ENCODE measurements at regions not wholly inside any gene's neighbourhood (a gene's known extent, or its start where the extent isn't known, plus 50 kb on each side); places are given as distances from the start of the nearest gene placed in this dataset.
A peak's percentile ranks its signal among the peaks of the same experiment; 100 is the strongest.
"Not testable (repeated sequence)": the region's sequence is repeated elsewhere in the genome, so short reads cannot be mapped to it uniquely, and the experiment has no call there.

DNA sequence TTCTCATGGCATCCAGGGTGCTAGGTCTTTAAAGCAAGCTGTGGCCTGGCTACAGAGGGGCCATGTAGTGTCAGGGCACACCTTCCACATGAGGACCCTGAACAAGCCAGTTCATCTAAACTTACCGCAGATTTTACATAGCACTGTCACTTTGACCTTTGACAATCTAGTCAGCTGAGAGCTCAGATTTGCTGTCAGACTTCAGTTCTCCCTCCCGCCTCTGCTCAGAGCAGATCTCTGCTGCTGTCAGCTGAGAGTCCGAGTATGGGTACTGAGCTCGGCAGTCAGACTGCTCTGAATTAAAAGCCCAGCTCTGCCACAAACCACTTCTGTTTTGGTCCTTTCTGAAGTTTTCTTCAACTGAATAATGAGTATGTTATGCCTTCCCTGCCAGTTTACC is 507.1 kb downstream of the SOX6 start:
- no peak for DNase-seq (ENCODE audit: low spot score)

DNA sequence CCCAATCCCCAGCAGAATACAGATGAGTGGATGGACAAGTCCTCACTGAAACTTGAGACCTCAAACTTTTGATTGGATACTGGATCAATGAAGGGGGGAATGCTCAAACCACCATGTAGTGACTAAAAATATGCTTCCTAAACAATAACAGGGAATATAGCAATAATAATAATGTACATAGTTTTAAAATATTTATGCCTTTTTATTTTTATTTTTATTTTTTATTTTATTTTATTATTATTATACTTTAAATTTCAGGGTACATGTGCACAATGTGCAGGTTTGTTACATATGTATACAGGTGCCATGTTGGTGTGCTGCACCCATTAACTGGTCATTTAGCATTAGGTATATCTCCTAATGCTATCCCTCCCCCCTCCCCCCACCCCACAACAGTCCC is 506.0 kb downstream of the SOX6 start:
- not testable (repeated sequence) for DNase-seq (ENCODE audit: low spot score)

DNA sequence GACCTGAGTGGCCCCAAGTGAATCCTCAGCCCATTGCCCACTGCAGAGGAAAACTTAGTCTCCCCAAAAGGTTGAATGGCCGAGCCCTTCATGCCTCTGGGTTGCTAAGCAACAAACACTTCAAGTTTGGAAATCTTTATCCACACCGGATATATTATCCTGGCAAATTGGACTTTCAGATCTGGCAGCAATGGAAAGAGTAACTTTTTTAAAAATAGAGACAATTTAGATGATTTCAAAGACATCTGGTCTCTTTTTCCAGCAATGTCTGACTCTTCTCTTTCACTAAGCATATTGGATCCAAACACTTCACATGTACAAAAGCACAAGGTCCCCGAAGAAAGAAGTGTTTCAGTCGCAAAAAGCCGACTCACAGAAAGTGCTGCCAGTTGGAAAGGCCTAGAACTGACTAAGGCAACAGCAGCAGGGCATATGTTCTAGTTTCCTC is 505.3 kb downstream of the SOX6 start:
- no peak for DNase-seq (ENCODE audit: low spot score)

GRCh38 chr11:15852179-15852578 is 504.2 kb downstream of the SOX6 start:
- DNase-seq (ENCODE audit: low spot score) = peak; percentile 29

- DNase-seq (ENCODE audit: low spot score) = no peak
Observed at GRCh38 chr11:15854245-15854644, 502.1 kb downstream of the SOX6 start.

DNA sequence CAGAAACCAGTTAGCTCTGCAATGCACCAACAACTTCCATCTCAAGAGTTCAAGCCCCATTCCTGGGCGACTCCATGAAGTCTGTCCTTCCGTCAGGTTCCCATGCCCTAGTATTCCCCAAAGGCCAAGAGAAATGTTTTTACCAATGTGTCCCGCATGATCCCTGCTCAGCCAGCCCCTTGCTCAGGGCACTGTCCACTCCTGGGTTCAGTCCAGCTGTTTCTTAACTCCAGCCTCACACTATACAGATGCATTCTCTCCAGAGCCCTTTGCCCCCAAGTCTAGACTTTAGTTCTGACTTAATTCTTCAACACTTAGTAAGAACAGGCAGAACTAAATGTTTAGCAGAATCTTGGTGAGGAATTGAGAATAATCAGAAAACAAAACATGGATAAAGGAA is 497.5 kb downstream of the SOX6 start:
- no peak for DNase-seq (ENCODE audit: low spot score)

GRCh38 chr11:15859411-15859810 is 496.9 kb downstream of the SOX6 start:
- DNase-seq (ENCODE audit: low spot score) = no peak

- DNase-seq (ENCODE audit: low spot score) = no peak
Observed at GRCh38 chr11:15861256-15861655, 495.1 kb downstream of the SOX6 start.

- no peak for DNase-seq (ENCODE audit: low spot score)
Observed at GRCh38 chr11:15863411-15863810, 492.9 kb downstream of the SOX6 start.

DNA sequence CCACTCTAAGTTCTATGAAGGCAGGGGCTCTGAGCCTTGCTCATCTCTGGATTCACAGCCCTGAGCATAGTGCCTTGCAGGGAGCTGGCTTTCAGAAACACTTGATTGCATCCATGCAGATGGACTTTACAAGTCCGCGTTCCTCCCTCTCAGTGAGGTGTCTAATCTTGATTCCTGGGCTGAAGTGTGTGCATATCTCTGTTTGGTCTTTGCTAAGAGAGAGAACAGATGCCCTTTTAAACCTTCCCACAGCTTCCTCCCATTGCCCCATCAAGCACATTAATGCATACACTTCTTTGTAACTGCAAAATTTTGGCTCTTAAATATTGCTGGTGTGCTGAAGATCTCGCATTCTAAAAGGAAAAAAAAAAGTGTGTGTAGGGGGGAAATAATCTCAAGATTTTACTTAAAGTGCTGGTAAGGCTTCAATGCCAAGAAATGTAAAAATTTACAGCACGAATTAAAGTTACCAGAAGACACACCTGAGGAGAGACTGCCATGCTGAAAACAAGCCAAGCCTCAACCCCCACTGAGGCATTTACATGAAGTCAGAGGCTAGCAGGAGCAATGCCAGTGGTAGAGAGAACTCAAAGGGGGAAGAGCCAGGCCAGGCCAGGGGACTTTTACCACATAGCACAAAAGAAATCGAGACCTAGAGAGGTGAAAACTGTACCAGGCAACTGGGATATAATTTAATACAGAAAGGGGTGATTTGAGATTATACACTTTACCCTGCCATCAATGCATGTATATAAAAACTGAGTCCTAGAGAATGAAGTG is 492.1 kb downstream of the SOX6 start:
- no peak for DNase-seq (ENCODE audit: low spot score)

- DNase-seq (ENCODE audit: low spot score) = no peak
Observed at GRCh38 chr11:15865212-15865987, 490.9 kb downstream of the SOX6 start.

- peak; percentile 19 for DNase-seq (ENCODE audit: low spot score)
Observed at GRCh38 chr11:15867871-15868270, 488.5 kb downstream of the SOX6 start.

DNA sequence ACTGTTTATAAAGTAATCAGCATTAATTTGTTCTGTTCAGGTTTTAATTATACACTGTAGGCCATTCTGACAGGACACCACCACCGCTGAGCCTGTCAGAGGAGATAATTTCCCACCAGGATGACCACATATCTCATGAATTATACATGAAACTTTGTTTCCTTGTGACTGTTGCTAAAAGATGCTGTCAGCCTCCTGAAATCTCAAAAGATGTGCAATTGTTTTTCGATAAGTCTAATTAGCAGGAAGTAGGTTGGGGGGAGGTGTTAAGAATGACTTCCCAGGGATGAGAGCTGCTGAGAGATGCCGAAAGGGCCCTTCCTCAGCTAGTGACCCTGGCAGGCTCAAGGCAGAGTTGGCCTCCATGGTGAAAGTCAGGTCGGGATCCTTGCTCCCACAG is 485.4 kb downstream of the SOX6 start:
- DNase-seq (ENCODE audit: low spot score) = no peak

- no peak for DNase-seq (ENCODE audit: low spot score)
Observed at GRCh38 chr11:15871904-15872626, 484.3 kb downstream of the SOX6 start.

- no peak for DNase-seq (ENCODE audit: low spot score)
Observed at GRCh38 chr11:15873501-15873900, 482.8 kb downstream of the SOX6 start.

DNA sequence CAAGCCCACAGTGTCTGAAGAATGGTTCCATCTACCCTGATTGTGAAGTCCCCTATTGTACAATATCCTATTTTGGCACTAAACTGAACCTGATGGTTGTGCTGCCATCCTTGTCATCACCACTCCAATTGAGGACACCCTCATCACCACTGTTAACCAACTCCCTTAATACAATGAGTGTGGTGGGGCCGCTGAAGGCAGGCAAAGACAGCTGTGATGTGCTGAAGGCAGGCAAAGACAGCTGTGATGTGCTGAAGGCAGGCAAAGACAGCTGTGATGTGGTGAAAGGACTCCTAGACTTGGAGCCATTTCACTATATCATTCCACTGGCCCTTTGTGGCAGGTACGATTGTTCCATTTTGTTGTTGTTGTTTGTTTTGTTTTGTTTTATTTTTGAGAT is 481.6 kb downstream of the SOX6 start:
- DNase-seq (ENCODE audit: low spot score) = no peak

GRCh38 chr11:15875393-15875792 is 481.0 kb downstream of the SOX6 start:
- no peak for DNase-seq (ENCODE audit: low spot score)

- no peak for DNase-seq (ENCODE audit: low spot score)
Observed at GRCh38 chr11:15875943-15876342, 480.4 kb downstream of the SOX6 start.

DNA sequence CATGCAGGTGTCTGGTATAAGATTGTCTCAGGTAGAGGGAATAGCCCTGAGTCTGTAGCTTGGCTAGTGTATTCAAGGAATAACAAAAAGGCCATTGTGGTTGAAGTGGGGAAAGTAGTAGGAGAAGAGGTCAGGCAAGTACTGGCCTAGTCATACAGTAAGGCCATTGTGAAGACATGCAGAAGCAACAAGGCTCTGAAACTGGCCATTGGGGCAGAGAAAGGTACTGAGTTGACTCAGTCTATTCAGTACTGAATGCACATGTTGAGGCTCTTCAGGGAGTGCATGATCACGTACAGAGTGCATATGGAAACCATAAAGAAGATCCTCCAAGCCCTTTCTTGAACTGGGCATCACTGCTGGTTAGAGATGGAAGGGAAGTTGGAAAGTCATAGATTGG is 477.6 kb downstream of the SOX6 start:
- no peak for DNase-seq (ENCODE audit: low spot score)

- no peak for DNase-seq (ENCODE audit: low spot score)
Observed at GRCh38 chr11:15880291-15880690, 476.1 kb downstream of the SOX6 start.

DNA sequence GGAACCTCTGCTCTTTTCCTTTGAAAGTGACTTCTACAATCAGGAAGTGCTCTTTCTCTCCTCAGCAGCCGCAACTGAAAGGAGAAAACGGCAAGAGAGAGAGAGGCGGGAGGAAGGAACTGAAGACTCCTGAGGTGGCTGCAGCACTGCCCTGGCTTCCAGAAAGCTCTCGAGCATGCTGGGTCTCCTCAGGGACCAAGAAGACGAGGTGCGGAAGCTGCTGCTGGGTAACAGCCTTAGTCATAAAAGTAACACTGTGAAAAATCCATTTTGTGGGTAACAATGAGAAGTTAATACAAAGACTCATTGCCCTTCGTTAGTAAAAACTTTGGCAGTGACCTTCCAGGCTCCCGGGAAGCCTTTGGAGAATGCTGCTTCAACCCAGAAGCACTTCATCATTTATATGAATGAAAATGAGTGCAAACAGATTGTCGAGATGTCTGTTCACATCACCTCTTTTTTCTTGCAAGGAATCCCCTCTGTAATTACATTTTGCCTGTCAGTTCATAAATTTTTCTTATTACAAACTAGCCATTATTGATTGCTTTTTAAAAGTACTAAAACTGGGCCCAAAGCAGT is 473.4 kb downstream of the SOX6 start:
- DNase-seq (ENCODE audit: low spot score) = no peak

GRCh38 chr11:15883455-15883920 is 472.9 kb downstream of the SOX6 start:
- DNase-seq (ENCODE audit: low spot score) = no peak

Data from kidney tubule cell (primary cell).